Activated naive CD8-positive, alpha-beta T cell treated with anti-CD3 and anti-CD28 coated beads, Interleukin-2, amount 50 U/mL, for 24 hours (primary cell): ENCODE measurements at regions not wholly inside any gene's neighbourhood (a gene's known extent, or its start where the extent isn't known, plus 50 kb on each side); places are given as distances from the start of the nearest gene placed in this dataset.
"Not testable (repeated sequence)": the region's sequence is repeated elsewhere in the genome, so short reads cannot be mapped to it uniquely, and the experiment has no call there.

Experiments
- ATAC-seq: fragments of 150-1000 bp; cut with Tn5 transposase; one replicate; pipeline ENCODE4 v1.10.0; 2021
- DNase-seq: peaks from one replicate; pipeline ENCODE4 v3.0.0; 2021
- H3K27ac Mint-ChIP-seq: one replicate; pipeline ENCODE4 v1.8.0; 2021; ENCODE audit warnings: mild to moderate bottlenecking, mixed read lengths
- H3K27me3 Mint-ChIP-seq: one replicate; pipeline ENCODE4 v1.8.0; 2021; ENCODE audit warnings: mixed read lengths
- H3K36me3 Mint-ChIP-seq: one replicate; pipeline ENCODE4 v1.8.0; 2021; ENCODE audit warnings: low read depth, mixed read lengths
- H3K4me1 Mint-ChIP-seq: one replicate; pipeline ENCODE4 v1.8.0; 2021; ENCODE audit warnings: mixed read lengths
- H3K4me3 Mint-ChIP-seq: one replicate; pipeline ENCODE4 v1.8.0; 2021; ENCODE audit warnings: mild to moderate bottlenecking, moderate library complexity, mixed read lengths
- H3K9me3 Mint-ChIP-seq: one replicate; pipeline ENCODE4 v1.8.0; 2021; ENCODE audit warnings: mixed read lengths

DNA sequence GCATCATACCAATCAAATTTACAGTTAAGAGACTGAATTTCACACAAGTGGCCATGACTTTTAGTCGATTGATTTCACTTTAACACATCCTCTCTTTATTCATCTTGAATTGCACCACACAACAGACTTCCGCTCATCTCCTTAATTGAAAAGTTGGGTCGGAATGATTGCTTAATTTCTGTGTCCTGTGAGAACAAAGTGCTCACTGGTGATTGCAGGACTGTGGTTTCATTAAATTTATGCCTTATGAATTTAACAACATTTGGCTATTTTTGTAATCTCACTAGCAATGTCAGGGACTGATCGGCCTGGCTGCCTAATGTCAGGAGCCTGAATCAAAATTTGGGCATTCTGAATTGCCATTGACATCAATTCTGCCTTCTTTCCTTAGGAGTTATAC, 1447.3 kb upstream of the ACO1 start:
- no peaks in the 10 kb centered on the region for H3K9me3 Mint-ChIP-seq

DNA sequence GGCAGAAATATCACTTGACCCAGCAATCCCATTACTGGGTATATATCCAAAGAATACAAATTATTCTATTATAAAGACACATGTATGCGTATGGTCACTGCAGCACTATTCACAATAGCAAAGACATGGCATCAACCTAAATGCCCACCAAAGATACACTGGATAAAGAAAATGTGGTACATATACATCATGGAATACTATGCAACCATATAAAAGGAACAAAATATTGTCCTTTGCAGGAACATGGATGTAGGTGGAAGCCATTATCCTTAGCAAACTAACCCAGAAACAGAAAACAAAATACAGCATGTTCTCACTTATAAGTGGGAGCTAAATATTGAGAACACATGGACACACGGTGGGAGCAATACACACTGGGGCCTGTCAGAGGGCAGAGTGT, 1441.6 kb upstream of the ACO1 start:
- not testable (repeated sequence) for H3K4me1 Mint-ChIP-seq, H3K27ac Mint-ChIP-seq, H3K27me3 Mint-ChIP-seq, DNase-seq, H3K4me3 Mint-ChIP-seq, H3K36me3 Mint-ChIP-seq, ATAC-seq
- peaks cover 12% of the 10 kb centered on the region for H3K9me3 Mint-ChIP-seq

More for the DNA sequence above, 1447.3 kb upstream of the ACO1 start:
- H3K4me3 Mint-ChIP-seq: no peak overlapping the region
- no peak overlapping the region for H3K27ac Mint-ChIP-seq
- H3K4me1 Mint-ChIP-seq: no peaks in the 10 kb centered on the region
- no peaks in the 10 kb centered on the region for H3K36me3 Mint-ChIP-seq
- no peak for DNase-seq
- no peak for ATAC-seq
- H3K27me3 Mint-ChIP-seq: no peaks in the 10 kb centered on the region

DNA sequence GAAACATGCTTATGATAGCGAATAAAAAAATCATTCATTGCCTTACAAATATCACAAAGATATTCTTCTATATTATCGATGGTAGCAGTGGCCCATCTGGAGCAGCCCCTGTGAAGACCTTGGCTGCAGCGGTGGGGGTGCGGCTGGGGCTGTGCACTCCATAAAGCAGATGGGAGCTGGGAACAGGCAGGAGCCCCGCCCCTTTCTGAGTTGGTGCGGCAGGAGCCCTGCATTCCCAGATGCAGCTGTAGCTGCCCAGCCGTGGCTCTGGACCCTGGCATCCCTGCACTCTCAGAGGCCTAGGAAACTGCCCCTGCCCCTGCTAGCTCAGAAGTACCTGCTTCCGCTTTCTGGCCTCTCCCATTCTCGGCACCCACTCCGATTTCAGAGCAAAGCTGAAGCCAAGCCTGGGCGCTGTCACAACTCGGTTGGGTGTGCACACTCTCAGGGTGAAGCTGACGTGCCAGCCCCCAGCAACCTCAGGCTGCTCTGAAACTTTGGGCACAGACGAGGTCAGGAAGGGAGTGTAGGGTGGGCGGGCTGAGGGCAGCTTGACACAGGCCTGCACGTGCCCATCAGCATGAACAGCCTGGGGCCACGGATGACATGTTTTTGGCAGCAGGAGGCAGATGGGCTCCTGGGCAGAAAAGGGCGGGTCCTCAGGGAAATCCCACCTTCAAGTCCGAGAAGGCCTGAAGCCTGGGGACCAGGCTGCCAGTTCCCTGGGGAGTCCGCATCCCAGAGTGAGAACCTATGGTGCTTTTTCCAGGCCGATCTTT, 1440.8 kb upstream of the ACO1 start:
- H3K4me1 Mint-ChIP-seq: no peaks in the 10 kb centered on the region
- H3K4me3 Mint-ChIP-seq: no peak overlapping the region
- H3K27me3 Mint-ChIP-seq: no peaks in the 10 kb centered on the region
- peaks cover 14% of the 10 kb centered on the region for H3K9me3 Mint-ChIP-seq
- H3K27ac Mint-ChIP-seq: no peak overlapping the region
- no peak for DNase-seq
- no peaks in the 10 kb centered on the region for H3K36me3 Mint-ChIP-seq
- no peak for ATAC-seq

DNA sequence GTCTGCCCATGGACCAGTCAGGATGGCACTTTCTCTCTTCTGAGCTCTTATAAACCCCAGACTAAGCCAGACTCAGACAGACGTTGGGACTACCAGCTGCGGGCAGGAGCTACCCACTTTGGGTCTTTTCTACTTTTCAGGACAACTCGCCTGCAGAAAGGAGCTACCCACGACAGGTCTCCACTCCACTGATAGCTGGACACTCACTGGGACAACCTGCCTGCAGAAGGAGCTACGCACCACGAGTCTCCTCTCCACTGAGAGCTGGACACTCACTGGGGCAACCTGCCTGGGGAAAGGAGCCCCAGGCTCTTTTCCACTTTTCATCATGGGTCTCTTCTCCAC, 1440.2 kb upstream of the ACO1 start:
- no peaks in the 10 kb centered on the region for H3K27me3 Mint-ChIP-seq
- DNase-seq (no peak), ATAC-seq (no peak)
- H3K4me1 Mint-ChIP-seq: no peaks in the 10 kb centered on the region
- peaks cover 19% of the 10 kb centered on the region for H3K9me3 Mint-ChIP-seq
- no peaks in the 10 kb centered on the region for H3K36me3 Mint-ChIP-seq
- H3K27ac Mint-ChIP-seq: no peak overlapping the region
- no peak overlapping the region for H3K4me3 Mint-ChIP-seq

DNA sequence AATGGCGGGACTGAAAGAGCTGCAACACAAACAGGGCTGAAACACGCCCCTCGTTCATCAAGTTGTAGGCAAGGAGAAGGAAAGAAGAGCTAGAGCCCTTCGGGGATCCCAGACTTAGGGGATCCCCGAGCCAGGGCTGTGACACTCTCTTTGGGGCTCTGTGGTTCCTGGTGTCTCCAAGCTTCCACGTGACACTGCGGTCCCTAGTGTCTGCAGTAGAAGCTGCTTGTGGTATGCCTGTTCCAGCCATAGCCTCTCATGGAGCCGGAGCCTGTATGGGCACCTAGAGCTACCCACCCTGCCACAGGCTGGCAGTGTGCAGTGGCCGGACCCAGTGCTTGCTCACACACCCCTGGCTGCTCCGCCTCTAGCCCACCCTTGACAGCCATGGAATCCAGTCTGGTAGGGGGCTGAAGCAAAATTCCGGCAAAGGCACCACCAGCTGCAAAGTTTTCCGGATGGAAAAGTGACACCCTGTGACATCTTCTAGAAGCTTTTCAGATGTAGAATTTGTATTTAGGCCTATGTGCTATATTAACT, 1439.6 kb upstream of the ACO1 start:
- H3K9me3 Mint-ChIP-seq: peaks cover 19% of the 10 kb centered on the region
- H3K4me1 Mint-ChIP-seq: no peaks in the 10 kb centered on the region
- no peak for ATAC-seq
- H3K27me3 Mint-ChIP-seq: no peaks in the 10 kb centered on the region
- no peak for DNase-seq
- H3K4me3 Mint-ChIP-seq: no peak overlapping the region
- H3K36me3 Mint-ChIP-seq: no peaks in the 10 kb centered on the region
- H3K27ac Mint-ChIP-seq: no peak overlapping the region

DNA sequence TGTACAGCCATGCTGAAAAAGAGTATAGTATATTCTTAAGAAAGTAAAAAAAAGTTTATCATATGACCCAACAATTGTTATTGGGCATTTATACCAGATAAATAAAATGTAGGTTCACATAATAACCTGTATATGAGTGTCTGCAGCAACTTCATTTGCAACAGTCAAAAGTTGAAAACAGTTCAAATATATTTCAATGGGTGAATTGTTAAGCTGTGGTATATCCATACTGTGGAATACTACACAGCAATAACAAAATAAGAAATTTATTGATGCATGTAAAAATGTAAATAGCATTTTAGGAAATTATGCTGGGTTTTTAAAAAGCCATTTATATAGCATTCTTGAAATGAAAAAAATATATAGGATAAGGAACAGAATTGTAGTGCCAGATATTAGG, 1420.1 kb upstream of the ACO1 start:
- ATAC-seq: no peak
- Mint-ChIP-seq H3K36me3 (no peaks in the 10 kb centered on the region), H3K27me3 (no peaks in the 10 kb centered on the region), H3K4me3 (no peak overlapping the region), H3K4me1 (no peaks in the 10 kb centered on the region), H3K27ac (no peak overlapping the region), H3K9me3 (peaks cover 3% of the 10 kb centered on the region)
- DNase-seq: no peak

DNA sequence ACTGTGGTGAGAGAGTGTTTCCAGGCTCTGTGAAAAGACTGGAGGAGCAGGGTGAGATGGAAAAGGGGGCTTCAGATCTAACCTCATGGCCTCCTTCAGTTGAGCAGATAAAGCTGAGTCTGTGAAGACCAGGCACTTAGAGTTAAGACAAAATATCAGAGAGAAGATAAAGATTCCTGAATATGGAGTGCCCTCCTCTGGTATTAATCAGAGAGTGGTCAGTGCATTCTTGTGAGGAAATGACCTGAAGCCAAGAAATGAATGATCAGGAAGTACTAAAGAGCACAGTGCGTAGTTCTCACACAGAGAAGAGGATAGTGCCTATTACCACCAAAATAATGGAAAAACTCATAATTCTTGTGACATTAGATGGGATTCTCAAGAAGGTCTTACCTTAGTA, 1417.0 kb upstream of the ACO1 start:
- DNase-seq: no peak
- H3K9me3 Mint-ChIP-seq: peaks cover 3% of the 10 kb centered on the region
- ATAC-seq: no peak
- no peaks in the 10 kb centered on the region for H3K27me3 Mint-ChIP-seq
- no peaks in the 10 kb centered on the region for H3K4me1 Mint-ChIP-seq
- H3K27ac Mint-ChIP-seq: no peak overlapping the region
- H3K4me3 Mint-ChIP-seq: no peak overlapping the region
- no peaks in the 10 kb centered on the region for H3K36me3 Mint-ChIP-seq

DNA sequence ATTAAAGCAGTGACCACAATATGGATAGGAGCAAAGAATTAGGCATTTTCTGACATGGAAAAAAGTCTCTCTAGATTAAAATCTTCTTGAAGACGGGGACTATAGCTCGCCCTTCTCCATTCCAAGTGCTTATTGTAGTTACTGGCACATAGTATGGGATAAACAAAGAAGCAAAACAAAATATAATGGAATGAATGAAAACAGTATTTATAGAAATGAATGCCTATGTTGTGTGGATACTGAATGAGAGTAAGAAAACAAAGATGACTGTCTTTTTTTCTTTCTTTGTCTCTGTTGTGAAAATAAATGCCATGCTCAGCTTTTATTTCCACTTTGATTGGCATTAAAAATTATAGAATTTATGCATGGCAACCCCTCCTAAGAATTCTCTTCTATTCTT, 1414.3 kb upstream of the ACO1 start:
- ATAC-seq: no peak
- H3K9me3 Mint-ChIP-seq: no peaks in the 10 kb centered on the region
- no peak overlapping the region for H3K4me3 Mint-ChIP-seq

DNA sequence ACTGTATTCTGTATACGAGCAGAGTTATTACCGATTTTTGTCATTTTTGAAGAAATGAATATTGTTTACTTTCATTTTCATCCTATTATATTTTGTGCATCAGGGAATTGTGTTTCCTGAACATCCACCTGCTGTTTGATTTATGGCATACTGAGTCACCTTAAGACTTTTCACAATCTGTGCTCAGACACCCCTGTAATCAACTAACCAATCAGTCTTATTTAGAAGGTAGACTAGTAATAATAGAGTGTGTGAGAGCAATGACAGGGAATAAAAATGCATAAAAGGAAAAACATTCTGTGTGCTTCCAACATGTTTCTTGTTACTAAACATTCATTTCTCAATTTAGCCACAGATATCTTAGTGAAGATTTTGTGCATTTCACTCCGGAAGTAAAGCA, 1413.6 kb upstream of the ACO1 start:
- Mint-ChIP-seq H3K27me3 (no peaks in the 10 kb centered on the region), H3K4me3 (no peak overlapping the region), H3K4me1 (no peaks in the 10 kb centered on the region), H3K36me3 (no peaks in the 10 kb centered on the region), H3K9me3 (no peaks in the 10 kb centered on the region), H3K27ac (no peak overlapping the region)
- DNase-seq (no peak), ATAC-seq (no peak)

More for the DNA sequence above, 1414.3 kb upstream of the ACO1 start:
- Mint-ChIP-seq H3K4me1 (no peaks in the 10 kb centered on the region), H3K27me3 (no peaks in the 10 kb centered on the region), H3K27ac (no peak overlapping the region), H3K36me3 (no peaks in the 10 kb centered on the region)
- no peak for DNase-seq

DNA sequence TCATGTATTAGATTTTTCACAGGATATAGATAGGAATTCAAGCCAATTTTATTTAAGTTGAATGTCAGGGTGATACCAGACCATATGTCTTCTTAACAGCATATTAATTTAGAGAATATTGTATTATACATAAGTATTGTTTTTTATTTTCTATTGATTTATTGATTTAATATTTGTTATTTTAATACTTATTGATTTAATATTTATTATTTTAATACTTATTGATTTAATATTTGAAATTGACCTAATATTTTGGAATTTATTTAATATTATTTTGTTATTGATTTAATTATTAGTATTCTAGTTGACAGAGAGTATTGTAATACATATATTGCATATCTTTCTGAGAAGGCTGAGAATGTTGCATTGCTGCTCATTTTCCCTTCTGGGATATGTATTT, 1411.8 kb upstream of the ACO1 start:
- DNase-seq (no peak), ATAC-seq (no peak)
- no peak overlapping the region for H3K27ac Mint-ChIP-seq
- no peak overlapping the region for H3K4me3 Mint-ChIP-seq
- no peaks in the 10 kb centered on the region for H3K9me3 Mint-ChIP-seq
- no peaks in the 10 kb centered on the region for H3K27me3 Mint-ChIP-seq
- no peaks in the 10 kb centered on the region for H3K36me3 Mint-ChIP-seq
- no peaks in the 10 kb centered on the region for H3K4me1 Mint-ChIP-seq

DNA sequence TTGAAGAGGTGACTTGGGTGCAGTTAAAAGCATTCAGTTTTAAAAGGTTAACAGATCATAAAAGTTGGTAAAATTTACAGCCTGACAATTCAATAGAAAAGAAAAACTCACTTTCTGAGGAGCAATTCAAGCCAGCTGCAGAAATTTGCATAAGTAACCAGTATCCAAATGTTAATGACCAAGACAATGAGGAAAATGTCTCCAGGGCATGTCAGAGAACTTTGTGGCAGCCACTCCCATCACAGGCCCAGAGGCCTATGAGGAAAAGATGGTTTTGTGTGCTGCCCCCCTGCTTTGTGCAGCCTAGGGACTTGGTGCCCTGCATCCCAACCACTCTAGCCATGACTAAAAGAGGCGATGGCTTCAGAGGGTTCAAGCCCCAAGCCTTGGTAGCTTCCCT, 1406.5 kb upstream of the ACO1 start:
- Mint-ChIP-seq H3K27me3 (no peaks in the 10 kb centered on the region), H3K27ac (no peak overlapping the region), H3K36me3 (no peaks in the 10 kb centered on the region), H3K4me1 (no peaks in the 10 kb centered on the region), H3K4me3 (no peak overlapping the region), H3K9me3 (peaks cover 8% of the 10 kb centered on the region)
- no peak for ATAC-seq
- no peak for DNase-seq

DNA sequence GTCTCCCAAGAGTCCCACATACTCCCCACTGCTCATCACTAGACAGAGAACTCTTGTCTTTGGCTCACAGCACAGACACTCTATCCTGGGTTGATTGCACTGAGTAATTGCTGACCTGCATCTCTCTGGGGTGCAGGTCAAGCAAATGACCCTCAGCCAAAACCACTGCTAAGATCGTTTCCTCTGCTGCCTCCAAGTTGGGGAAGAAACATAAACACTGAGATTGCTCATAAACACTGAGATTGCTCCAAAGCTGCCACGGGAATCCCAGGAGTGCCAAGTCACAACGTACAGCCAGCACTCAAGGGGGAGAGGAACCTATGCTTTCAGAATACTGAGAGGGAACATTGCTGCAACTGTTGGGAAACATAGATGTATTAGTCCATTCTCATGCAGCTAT, 1402.1 kb upstream of the ACO1 start:
- Mint-ChIP-seq H3K4me1 (no peaks in the 10 kb centered on the region), H3K4me3 (no peak overlapping the region), H3K27me3 (no peaks in the 10 kb centered on the region), H3K9me3 (peaks cover 11% of the 10 kb centered on the region), H3K27ac (no peak overlapping the region), H3K36me3 (no peaks in the 10 kb centered on the region)
- no peak for ATAC-seq
- no peak for DNase-seq

DNA sequence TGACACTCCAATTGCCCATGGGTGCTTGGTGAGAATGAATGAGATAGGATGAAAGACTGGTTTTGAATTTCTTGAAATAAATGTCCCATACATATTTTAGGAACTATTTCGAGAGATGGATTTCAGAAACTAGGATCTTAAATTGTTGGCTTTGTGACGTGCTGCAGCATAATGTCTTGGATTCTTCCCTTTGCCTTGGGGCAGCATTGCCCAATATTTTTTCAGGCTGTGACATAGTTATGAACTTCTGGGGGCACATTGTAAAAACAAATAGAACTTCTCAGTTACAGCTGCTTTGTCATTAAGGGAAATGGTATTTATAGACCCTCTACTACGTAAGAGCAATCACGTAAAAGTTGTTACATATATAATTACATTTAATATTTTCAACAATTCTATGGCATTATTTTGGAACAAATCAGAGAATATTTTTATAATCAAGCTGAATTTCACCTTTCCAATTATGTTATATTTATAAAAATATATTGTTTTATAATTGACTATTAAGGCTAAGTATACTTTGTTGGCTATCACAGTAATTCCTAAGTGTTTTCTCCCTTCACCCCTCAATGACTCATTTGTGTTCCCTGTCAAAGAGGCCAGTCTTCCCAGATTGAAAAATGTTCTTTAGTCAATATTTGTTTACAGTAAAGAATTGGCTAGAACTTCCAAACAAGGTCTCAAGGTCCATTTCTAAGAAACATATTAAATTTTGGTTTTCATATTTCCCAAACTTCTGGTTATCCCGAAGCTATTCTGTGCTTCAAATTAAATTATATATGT, 1388.3 kb upstream of the ACO1 start:
- ATAC-seq (no peak), DNase-seq (no peak)
- no peak overlapping the region for H3K27ac Mint-ChIP-seq
- H3K4me3 Mint-ChIP-seq: no peak overlapping the region
- no peaks in the 10 kb centered on the region for H3K27me3 Mint-ChIP-seq
- H3K4me1 Mint-ChIP-seq: no peaks in the 10 kb centered on the region
- H3K36me3 Mint-ChIP-seq: no peaks in the 10 kb centered on the region
- H3K9me3 Mint-ChIP-seq: peaks cover 9% of the 10 kb centered on the region

DNA sequence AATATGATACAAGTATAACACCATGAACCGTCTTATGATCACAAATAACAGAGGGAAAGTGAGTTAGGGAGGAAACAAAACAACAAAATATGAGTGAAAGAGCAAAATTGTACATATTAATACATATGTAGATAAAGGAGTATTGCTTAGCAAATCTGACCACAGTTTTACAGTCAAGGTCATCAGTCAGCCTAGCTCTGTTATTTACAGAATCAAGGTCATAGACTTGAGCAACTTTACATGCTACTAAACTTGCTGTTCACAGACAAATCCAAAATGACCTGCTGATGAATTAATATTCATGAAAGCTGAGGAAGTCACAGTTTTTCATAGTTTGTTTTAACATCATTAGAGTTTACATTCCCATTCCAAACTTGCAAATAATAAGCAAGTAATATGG, 1387.7 kb upstream of the ACO1 start:
- no peaks in the 10 kb centered on the region for H3K27me3 Mint-ChIP-seq

DNA sequence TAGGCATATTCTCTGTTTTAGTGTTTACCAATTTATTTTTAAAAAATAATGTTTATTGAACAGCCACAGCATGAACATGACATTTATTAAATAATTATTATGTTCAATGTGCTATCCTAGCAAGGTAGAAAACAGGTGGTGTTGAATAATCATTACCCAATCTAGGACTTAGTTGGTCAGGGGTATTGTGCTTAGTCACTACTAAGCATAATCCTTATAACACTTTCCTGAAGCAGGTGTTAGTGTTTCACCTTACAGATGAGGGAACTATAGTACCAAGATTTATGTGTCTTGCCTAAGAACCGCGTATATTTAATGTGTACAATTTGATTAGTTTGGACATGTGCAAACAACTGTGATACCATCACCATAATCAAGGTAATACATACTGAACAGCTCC, 1387.2 kb upstream of the ACO1 start:
- no peaks in the 10 kb centered on the region for H3K4me1 Mint-ChIP-seq
- no peaks in the 10 kb centered on the region for H3K36me3 Mint-ChIP-seq
- no peak overlapping the region for H3K27ac Mint-ChIP-seq
- no peak for DNase-seq
- no peak overlapping the region for H3K4me3 Mint-ChIP-seq
- H3K27me3 Mint-ChIP-seq: no peaks in the 10 kb centered on the region
- no peak for ATAC-seq
- peaks cover 13% of the 10 kb centered on the region for H3K9me3 Mint-ChIP-seq

More for the DNA sequence above, 1387.7 kb upstream of the ACO1 start:
- Mint-ChIP-seq H3K4me1 (no peaks in the 10 kb centered on the region), H3K9me3 (peaks cover 10% of the 10 kb centered on the region), H3K4me3 (no peak overlapping the region), H3K27ac (no peak overlapping the region), H3K36me3 (no peaks in the 10 kb centered on the region)
- ATAC-seq (no peak), DNase-seq (no peak)
